ENCODE measurements at regions not wholly inside any gene's neighbourhood (a gene's known extent, or its start where the extent isn't known, plus 50 kb on each side); places are given as distances from the start of the nearest gene placed in this dataset.

DNA sequence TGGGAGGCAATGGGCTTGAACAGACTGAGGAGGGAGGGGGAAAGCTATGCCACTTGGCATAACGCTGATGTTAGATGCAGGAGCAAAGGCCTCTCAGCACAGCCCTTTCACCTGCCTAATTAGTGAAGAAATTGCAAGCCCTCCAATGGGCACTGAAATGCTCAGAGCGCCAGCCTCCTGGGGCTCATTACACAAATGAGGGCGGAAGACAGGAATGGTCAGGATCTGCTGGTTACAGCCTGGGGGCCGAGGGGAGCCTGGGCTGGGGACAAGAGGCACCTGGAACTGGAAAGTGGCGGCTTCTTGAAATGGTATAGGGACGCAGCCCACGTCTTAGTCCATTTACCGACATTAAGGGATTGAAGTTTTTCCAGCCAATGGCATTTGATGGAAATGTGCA is 50.2 kb upstream of the PLET1 start:
- CTCF ChIA-PET: no interaction called here
- dilution Hi-C loops (cut with MboI; ENCODE audit: extremely low pct_ligation_motif_present, low sequenced_read_pairs) (no loop called here), intact Hi-C loops (cut with micrococcal nuclease) (no loop called here)
- Histone ChIP-seq H3K4me2 (ENCODE audit: insufficient read depth, low read length) (no peak overlapping the region), H3K27me3 (ENCODE audit: control insufficient read depth in 2 of 2, insufficient read depth in 2 of 2, low read length in 2 of 2) (no peaks in the 10 kb centered on the region), H3K79me2 (ENCODE audit: control insufficient read depth, insufficient read depth, low read length) (no peaks in the 10 kb centered on the region), H3K9ac (replicated peaks; ENCODE audit: extremely low read depth, insufficient read depth, low read length) (no peak overlapping the region), H3K9me3 (replicated peaks; ENCODE audit: control insufficient read depth, insufficient read depth, low read length) (no peaks in the 10 kb centered on the region), H4K20me1 (replicated peaks; ENCODE audit: control insufficient read depth, extremely low read depth, insufficient read depth, low read length) (no peaks in the 10 kb centered on the region), H3K4me1 (ENCODE audit: control insufficient read depth, extremely low read depth, insufficient read depth, low read length) (peaks cover 4% of the 10 kb centered on the region), H3K27ac (ENCODE audit: insufficient read depth, low read depth, low read length) (no peak overlapping the region), H3K9me1 (replicated peaks; ENCODE audit: control insufficient read depth, extremely low read depth, insufficient read depth, low read length) (no peaks in the 10 kb centered on the region), H3K36me3 (ENCODE audit: control insufficient read depth in 2 of 2, extremely low read depth in 1 of 2, insufficient read depth in 2 of 2, low read length in 2 of 2) (no peaks in the 10 kb centered on the region), H2AFZ (ENCODE audit: low read depth, low read length) (no peak overlapping the region), H3K4me3 (replicated peaks in 1 of 3; ENCODE audit: insufficient read depth in 1 of 3, low read depth in 1 of 3, low read length in 3 of 3) (no peak overlapping the region)
- no TSS peak for BruUV-seq (replicated peaks)
- DNase-seq (ENCODE audit: low read depth, low spot score) (no peak), FAIRE-seq (no peak)
- TF ChIP-seq GATA2 (IDR thresholded peaks at IDR 0.05; ENCODE audit: insufficient read depth, insufficient read length, low read depth, low read length) (no peak), JUN (IDR thresholded peaks at IDR 0.05; ENCODE audit: borderline replicate concordance, insufficient read depth, insufficient read length, low read depth) (no peak), FOS (IDR thresholded peaks at IDR 0.05; ENCODE audit: borderline replicate concordance, insufficient read depth, low read length) (no peak), MYC (IDR thresholded peaks at IDR 0.05; ENCODE audit: low read depth, low read length) (no peak), POLR2A (IDR thresholded peaks at IDR 0.05; ENCODE audit: low read depth, low read length) (no peak), POLR2AphosphoS5 (IDR thresholded peaks at IDR 0.05; ENCODE audit: insufficient read depth, low read depth, low read length) (no peak), EZH2 (IDR thresholded peaks at IDR 0.05; ENCODE audit: borderline replicate concordance, low read depth, low read length, severe bottlenecking) (no peak)
- TF ChIP-seq, protein P1, sequence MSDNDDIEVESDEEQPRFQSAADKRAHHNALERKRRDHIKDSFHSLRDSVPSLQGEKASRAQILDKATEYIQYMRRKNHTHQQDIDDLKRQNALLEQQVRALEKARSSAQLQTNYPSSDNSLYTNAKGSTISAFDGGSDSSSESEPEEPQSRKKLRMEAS (IDR thresholded peaks at IDR 0.05; ENCODE audit: insufficient read depth, insufficient read length): no peak
- TF ChIP-seq, protein P2, sequence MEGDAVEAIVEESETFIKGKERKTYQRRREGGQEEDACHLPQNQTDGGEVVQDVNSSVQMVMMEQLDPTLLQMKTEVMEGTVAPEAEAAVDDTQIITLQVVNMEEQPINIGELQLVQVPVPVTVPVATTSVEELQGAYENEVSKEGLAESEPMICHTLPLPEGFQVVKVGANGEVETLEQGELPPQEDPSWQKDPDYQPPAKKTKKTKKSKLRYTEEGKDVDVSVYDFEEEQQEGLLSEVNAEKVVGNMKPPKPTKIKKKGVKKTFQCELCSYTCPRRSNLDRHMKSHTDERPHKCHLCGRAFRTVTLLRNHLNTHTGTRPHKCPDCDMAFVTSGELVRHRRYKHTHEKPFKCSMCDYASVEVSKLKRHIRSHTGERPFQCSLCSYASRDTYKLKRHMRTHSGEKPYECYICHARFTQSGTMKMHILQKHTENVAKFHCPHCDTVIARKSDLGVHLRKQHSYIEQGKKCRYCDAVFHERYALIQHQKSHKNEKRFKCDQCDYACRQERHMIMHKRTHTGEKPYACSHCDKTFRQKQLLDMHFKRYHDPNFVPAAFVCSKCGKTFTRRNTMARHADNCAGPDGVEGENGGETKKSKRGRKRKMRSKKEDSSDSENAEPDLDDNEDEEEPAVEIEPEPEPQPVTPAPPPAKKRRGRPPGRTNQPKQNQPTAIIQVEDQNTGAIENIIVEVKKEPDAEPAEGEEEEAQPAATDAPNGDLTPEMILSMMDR (IDR thresholded peaks at IDR 0.05; ENCODE audit: extremely low read depth in 1 of 2, insufficient read depth in 1 of 2, low read depth in 1 of 2, low read length in 2 of 2): no peak
- POLR2A ChIA-PET: no interaction called here
